ENCODE measurements at regions not wholly inside any gene's neighbourhood (a gene's known extent, or its start where the extent isn't known, plus 50 kb on each side); places are given as distances from the start of the nearest gene placed in this dataset.

- no peak for TF ChIP-seq CEBPG (CRISPR knock-in tag; IDR thresholded peaks at IDR 0.05)
- no peak for TF ChIP-seq CEBPG (tag; conservative IDR thresholded peaks at IDR 0.05 in 1 of 2, IDR thresholded peaks at IDR 0.05 in 1 of 2)
- no peak for TF ChIP-seq MCM2 (IDR thresholded peaks at IDR 0.05; ENCODE audit: low read depth)
- no peak for TF ChIP-seq TCF7 (IDR thresholded peaks at IDR 0.05; ENCODE audit: borderline replicate concordance)
- no peak for TF ChIP-seq FOXM1 (IDR thresholded peaks at IDR 0.05; ENCODE audit: low read depth)
- no peak for TF ChIP-seq FOXM1 (CRISPR knock-in tag; IDR thresholded peaks at IDR 0.05; ENCODE audit: low read depth)
- no peak for TF ChIP-seq POLR2AphosphoS5 (IDR thresholded peaks at IDR 0.05; ENCODE audit: control insufficient read depth, insufficient read depth, low read depth, low read length)
- TF ChIP-seq POLR2A (conservative IDR thresholded peaks at IDR 0.05): no peak
- TF ChIP-seq ZNF780A (CRISPR knock-in tag; IDR thresholded peaks at IDR 0.05): no peak
These were observed 894.0 kb upstream of the ZNF722 start for GRCh38 chr7:63104666-63105065.
